ENCODE measurements at regions not wholly inside any gene's neighbourhood (a gene's known extent, or its start where the extent isn't known, plus 50 kb on each side); places are given as distances from the start of the nearest gene placed in this dataset.

GRCh38 chr6:6912817-6913744 is 194.7 kb upstream of the RREB1 start (continued):
- no peak for TF ChIP-seq GLIS2 (tag by site-specific recombination; IDR thresholded peaks at IDR 0.05)
- TF ChIP-seq ZNF707 (tag by site-specific recombination; IDR thresholded peaks at IDR 0.05) = no peak
- TF ChIP-seq ZXDB (tag by site-specific recombination; IDR thresholded peaks at IDR 0.05) = no peak
- no peak for TF ChIP-seq SP3 (tag by site-specific recombination; IDR thresholded peaks at IDR 0.05)
- TF ChIP-seq KLF1 (tag by site-specific recombination; IDR thresholded peaks at IDR 0.05) = no peak
- no peak for TF ChIP-seq ZNF18 (tag by site-specific recombination; IDR thresholded peaks at IDR 0.05)
- no peak for TF ChIP-seq ZBTB48 (tag by site-specific recombination; IDR thresholded peaks at IDR 0.05)
- TF ChIP-seq ZNF155 (tag by site-specific recombination; IDR thresholded peaks at IDR 0.05) = no peak

GRCh38 chr6:6915219-6915618 is 192.5 kb upstream of the RREB1 start:
- no peak overlapping the region for H3K27ac ChIP-seq (ENCODE audit: extremely low read depth, low read depth, low read length)
- no peaks in the 10 kb centered on the region for H3K4me1 ChIP-seq (ENCODE audit: control insufficient read depth, insufficient read depth, low read length)
- H3K36me3 ChIP-seq (ENCODE audit: control insufficient read depth in 2 of 2, insufficient read depth in 1 of 2, low read length in 2 of 2) = no peaks in the 10 kb centered on the region
- H3K9me3 ChIP-seq (ENCODE audit: control insufficient read depth, insufficient read depth, low read depth, low read length) = no peaks in the 10 kb centered on the region
- no peak overlapping the region for H3K4me3 ChIP-seq (ENCODE audit: low read depth, low read length)
- ChIA-PET CTCF (interaction anchor here (0.7 to 0.8 kb wide), 3 partner anchors 14 to 237 kb away, joined by 3 to 5 read pairs (median 3); no protein-coding TSS in a partner anchor), POLR2A (no interaction called here)
- TF ChIP-seq ZNF571 (tag by site-specific recombination; IDR thresholded peaks at IDR 0.05) (no peak), ZNF248 (tag by site-specific recombination; IDR thresholded peaks at IDR 0.05) (no peak), GLIS1 (tag by site-specific recombination; IDR thresholded peaks at IDR 0.05) (no peak), HIC1 (tag by site-specific recombination; IDR thresholded peaks at IDR 0.05) (no peak), ZNF792 (tag by site-specific recombination; IDR thresholded peaks at IDR 0.05) (no peak), ZNF624 (tag by site-specific recombination; IDR thresholded peaks at IDR 0.05) (no peak), PRDM4 (tag by site-specific recombination; IDR thresholded peaks at IDR 0.05) (no peak), ZNF280D (tag by site-specific recombination; IDR thresholded peaks at IDR 0.05) (no peak)

Data from HEK293 (cell line).